Epithelial cell of proximal tubule (primary cell): ENCODE measurements at regions not wholly inside any gene's neighbourhood (a gene's known extent, or its start where the extent isn't known, plus 50 kb on each side); places are given as distances from the start of the nearest gene placed in this dataset.

ENCODE experiments used
- DNase-seq: peaks from one replicate; pipeline ENCODE4 v3.0.0-alpha.2; 2011; ENCODE audit warnings: low read depth
- H3K4me3 ChIP-seq: 2 replicates; pipeline ENCODE4 v1.5.1; 2011; ENCODE audit warnings: low read depth, mild to moderate bottlenecking, low read length
- CTCF ChIP-seq: conservative IDR thresholded peaks from 2 replicates; pipeline ENCODE4 v1.5.1; 2012; ENCODE audit warnings: low read depth, mild to moderate bottlenecking, low read length

- DNase-seq = no peak
- no peak overlapping the region for H3K4me3 ChIP-seq
- TF ChIP-seq CTCF = no peak
Observed at GRCh38 chr4:78720204-78720603, 55.9 kb upstream of the BMP2K start.

- TF ChIP-seq CTCF = no peak
- no peak overlapping the region for H3K4me3 ChIP-seq
- DNase-seq = no peak
Observed at GRCh38 chr4:78720994-78721677, 55.0 kb upstream of the BMP2K start.

GRCh38 chr4:78721747-78722146 is 54.4 kb upstream of the BMP2K start:
- TF ChIP-seq CTCF = no peak
- DNase-seq = no peak
- no peak overlapping the region for H3K4me3 ChIP-seq

GRCh38 chr4:78722320-78722719 is 53.8 kb upstream of the BMP2K start:
- H3K4me3 ChIP-seq = no peak overlapping the region
- no peak for DNase-seq
- no peak for TF ChIP-seq CTCF

GRCh38 chr4:78722878-78723277 is 53.3 kb upstream of the BMP2K start:
- no peak overlapping the region for H3K4me3 ChIP-seq
- no peak for DNase-seq
- no peak for TF ChIP-seq CTCF
